Stimulated activated CD4-positive, alpha-beta T cell treated with anti-CD3 and anti-CD28 coated beads, Interleukin-2, amount 100 ng/mL, for 24 hours (primary cell): ENCODE measurements at regions not wholly inside any gene's neighbourhood (a gene's known extent, or its start where the extent isn't known, plus 50 kb on each side); places are given as distances from the start of the nearest gene placed in this dataset.

Experiments used
- DNase-seq, 2 donors: peaks; one replicate each; pipeline ENCODE4 v3.0.0-alpha.2; 2020

DNA sequence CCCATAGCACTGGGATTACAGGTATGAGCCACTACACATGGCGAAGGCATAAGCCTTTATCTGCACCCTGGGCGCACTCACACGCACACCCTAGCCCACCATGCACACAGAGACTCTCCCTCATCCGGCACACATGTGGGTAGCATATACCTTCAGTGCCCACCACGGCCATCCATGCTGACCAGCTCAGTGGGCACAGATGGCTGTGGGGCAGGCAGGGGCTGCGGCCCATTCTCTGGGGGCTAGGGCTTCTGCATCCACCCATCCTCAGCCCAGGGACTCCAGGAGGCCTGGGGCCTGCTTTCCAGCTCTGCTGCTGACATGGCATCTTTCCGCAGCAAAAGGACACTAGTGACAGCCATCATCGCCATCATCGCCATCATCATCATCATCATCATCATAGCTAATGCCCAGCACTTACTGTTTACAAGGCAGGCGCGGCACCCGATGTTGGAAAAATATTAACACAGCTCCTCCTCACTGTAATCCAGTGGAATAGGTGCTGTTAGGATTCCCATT is 111.2 kb downstream of the NCOR2 start:
- no peak for DNase-seq

DNA sequence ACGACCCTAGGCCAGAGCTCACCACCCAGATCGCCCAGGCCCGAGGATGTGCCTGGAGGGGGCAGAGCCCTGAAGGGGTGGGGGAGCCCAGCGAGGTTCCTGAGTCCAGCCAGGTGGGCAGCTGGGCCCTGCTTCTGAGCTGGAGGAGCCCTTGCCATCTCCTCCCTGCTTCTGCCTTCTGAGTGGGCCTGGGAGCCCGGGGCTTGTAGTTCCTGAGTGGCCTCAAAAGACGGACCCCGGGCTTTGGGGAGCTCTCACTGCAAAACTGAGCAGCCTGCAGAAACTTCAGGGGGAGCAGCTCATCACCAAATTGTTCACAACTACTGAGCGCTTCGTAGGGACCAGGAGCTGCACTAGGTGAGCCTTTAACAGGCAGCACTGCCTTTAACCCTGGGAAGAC is 112.1 kb downstream of the NCOR2 start:
- no peak for DNase-seq

- no peak for DNase-seq
These were observed 112.7 kb downstream of the NCOR2 start for GRCh38 chr12:124454735-124455134.

GRCh38 chr12:124454352-124454725 is 113.1 kb downstream of the NCOR2 start:
- no peak for DNase-seq

GRCh38 chr12:124453419-124454351 is 113.7 kb downstream of the NCOR2 start:
- peak; percentile 77 to 79 for DNase-seq

DNA sequence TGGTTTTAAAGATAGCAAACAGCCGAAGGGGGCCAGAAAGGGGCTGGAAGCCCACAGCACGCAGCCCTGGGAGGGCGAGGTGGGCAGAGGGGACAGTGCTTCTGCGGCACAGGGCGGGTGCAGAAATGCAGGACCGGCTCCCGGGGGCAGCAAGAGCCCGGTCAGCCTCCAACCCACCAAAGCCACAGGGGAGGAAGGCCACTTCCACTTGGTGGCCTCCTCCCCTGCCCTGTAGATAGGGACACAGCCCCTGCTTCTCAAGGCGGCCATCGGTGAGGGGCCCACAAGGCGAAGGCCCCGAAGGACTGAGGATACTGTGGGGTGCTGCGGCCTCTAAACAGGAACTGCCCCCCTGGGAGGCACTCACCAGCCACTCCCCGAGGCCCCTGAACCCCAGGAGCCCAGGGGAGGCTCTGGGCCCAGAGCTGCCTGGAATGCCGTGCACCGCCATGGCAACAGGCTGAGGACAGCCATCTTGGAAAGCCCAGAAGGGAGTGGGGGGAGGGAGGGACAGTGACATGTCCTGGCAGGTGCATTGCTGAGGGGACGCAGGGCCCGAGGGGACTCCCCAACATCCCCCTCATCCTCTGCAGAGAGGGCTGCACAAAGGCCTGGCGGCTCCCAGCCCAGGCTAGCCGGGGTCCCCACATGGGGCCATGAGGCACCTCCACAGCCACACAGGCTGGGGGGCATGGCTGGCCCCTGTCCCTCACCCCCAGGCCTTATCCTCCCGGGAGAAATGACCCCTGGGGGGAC is 114.7 kb downstream of the NCOR2 start:
- no peak for DNase-seq

DNA sequence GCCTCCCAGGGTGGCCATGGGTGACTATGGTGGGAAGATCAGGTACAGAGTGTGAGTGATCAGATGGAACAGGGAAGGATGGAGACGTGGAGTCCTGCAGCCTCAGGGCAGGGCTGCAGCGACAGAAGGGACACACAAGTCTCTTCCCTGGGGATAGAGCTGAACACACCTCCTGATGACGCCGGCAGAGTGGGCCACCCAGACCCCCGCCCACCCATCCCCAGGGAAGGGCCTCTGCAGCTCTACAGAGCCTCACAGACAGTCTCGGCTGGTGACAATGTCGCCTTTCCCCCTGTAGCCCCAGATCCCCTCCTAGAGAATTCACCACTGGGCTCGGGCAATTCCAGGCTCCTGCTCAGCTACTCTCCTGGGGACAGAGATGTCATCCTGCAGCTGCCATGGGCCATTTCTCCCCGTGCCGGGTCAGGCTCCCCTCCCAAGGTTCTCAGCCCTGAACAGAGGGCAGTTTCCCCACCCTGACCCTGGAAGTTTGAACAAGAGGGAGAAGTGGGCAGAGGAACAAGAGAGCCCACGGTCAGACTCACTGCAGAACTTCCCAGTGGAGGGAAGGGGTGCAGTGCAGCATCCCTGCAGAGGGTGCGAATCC is 115.7 kb downstream of the NCOR2 start:
- DNase-seq: no peak

- DNase-seq: no peak
These were observed 116.4 kb downstream of the NCOR2 start for GRCh38 chr12:124451016-124451415.

GRCh38 chr12:124450376-124450750 is 117.0 kb downstream of the NCOR2 start:
- no peak for DNase-seq

DNA sequence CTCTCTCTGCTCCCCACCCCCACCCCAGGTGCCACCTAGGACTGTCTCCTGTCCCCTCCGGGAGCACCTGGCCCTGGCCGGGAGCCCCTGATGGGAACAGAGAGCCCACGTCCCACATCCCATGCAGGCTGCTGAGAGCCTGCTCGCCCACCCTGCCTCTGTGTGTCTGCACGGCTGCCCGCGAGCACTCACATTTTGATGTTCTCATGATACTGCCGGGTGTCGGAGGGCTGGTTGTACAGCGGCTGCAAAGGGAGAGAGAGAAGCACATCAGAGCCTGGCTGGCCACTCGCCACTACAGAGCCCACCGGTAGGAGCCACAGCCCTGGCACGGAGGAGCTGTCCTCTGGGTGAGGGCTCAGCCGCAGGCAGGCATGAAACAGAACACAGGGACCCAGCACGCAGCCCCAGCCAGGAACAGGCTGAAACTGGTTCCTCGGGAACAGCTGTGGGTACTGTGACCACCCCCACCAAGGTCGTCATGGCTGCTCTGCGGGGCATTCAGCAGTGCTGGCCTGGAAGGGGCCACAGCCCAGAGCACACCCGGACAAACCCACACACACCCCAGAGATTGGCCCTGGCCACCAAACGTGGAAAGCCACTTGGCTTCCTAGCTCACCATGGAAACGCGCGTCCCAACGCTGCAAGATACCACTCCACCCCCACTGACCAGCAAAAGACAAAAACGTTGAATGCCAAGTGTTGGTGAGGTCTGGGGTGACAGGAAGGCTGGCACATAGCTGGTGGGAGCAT is 117.6 kb downstream of the NCOR2 start:
- no peak for DNase-seq

DNA sequence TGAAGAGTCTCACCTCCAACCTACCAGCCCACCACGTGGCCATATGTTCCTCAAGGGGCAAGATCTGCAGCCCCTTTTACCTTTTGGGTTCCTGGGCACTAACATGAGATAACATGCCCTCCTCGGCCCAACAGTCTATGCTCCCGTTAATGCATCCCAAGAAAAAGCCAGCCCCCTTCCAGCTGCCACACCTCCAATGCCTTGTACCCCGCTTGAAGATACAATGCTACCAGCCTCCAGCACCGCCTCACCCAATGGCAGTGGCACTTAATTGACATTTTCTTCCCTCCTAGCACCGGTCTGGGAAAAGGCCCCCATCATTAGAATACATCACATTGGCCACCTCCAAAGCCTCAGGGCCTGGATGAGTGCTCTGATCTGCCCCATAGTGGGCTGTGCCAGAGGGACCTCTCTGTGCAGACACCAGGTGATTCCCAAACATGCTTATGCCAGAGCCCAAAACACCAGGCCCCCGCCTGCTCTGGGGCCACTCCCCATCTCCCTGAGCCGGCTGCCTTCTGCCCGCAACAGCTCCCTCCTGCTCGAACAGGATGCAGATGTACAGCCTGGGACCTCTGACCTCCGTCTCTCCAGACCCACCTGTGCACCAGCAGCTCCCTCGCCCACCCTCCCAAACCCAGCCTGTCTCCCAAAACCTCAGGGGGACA is 118.3 kb downstream of the NCOR2 start:
- no peak for DNase-seq

GRCh38 chr12:124448241-124448954 is 119.0 kb downstream of the NCOR2 start:
- DNase-seq: no peak

DNA sequence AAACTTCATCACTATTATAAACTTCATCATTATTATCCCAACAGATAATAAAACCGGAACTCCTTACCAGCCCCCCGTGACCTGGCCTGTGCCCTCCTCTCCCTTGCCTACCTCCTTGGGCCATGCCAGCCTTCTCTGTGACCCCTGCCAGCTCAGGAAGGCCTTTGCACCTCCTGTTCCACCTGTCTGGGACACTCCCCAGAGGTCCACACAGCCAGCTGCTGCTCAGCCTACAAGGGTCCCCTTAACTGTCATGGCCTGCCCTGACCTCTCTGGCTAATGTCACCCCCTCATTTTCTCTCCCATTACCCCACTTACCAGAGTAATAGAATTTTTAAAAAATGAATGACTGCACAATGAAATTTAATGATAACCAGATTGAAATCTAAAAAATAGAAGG is 121.0 kb downstream of the NCOR2 start:
- no peak for DNase-seq

DNA sequence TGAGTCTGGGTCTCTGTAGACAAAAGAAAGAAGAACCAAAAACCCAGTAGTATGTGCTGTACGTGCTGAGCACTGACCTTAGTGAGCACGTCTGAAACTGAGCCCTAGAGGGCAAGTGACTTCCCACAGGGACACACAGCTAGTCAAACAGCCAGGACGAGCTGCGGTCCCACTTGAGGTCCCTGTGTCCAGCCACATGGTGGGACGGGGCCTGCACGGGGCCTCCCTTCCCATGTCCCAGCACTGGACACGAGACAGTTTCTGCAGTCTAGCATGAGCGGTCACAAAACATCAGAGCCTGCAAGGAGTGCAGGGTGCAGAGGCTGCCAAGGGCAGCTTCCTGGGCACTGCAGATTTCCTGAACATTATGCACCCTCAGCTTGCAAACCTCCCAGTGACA is 121.6 kb downstream of the NCOR2 start:
- DNase-seq: no peak

DNA sequence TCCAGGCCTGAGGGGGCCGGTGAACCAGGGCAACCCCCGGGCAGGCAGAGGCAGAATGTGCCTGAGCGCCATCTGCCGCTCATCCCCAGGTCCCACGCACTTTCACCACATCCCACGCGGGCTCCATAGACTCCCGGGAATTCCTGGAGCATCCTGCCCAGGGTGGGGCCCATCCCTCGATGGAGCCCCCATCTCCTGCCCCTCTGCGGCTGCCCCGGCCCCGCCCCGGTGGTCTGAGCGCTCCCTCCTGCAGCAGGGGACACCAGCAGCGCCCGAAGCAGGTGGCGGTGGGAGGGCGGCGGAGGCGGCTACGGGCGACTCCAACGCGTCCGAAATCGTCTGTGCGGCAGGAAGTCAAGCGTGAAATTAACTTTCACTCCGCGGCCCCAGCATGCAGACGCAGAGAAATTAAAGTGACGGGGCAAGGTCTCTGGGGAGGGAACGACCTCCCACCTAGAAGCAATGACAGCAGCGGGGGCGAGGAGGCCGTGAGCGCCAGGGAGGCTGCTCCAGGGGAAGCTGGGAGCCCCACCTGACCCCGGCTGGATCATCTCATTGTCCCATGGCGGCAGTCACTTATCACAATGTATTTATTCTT is 122.2 kb downstream of the NCOR2 start:
- DNase-seq: no peak

DNA sequence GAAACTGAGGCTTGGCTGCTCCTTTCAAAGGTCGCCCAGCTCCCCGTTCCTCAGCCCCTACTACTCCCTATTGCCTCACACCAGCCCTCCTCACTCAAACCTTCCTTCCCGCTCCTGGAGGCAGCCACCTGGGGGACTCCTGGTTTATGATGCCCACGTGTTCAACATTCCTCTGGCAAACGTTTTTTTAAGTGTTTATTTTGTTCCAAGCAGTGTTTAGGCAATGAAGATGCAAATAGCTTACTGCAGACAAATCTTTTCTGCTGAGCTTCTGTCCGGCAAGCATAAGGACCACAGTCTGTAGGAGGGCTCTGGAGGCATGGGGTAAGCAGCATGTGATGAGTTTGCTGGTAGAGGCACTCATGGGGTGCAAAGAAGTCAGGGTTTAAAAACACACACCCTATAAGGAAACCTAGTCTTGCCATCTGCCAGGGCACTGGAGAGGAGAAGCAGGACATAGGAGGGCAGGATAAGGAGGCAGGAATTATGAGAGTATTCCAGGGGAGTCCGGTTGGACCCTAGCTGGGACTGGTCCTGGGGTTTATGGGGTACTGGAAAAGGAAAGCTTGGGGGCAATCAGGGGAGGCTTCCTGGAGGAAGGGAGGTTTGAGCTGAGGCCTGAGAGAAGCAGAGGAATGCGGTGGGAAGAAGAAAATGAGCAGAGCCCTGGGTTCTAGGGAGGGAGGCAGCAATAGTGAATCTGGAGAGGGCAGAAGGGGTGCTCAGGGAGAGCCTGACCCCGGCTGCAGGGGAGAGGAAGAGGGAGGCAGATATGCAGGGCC is 123.3 kb downstream of the NCOR2 start:
- no peak for DNase-seq

DNA sequence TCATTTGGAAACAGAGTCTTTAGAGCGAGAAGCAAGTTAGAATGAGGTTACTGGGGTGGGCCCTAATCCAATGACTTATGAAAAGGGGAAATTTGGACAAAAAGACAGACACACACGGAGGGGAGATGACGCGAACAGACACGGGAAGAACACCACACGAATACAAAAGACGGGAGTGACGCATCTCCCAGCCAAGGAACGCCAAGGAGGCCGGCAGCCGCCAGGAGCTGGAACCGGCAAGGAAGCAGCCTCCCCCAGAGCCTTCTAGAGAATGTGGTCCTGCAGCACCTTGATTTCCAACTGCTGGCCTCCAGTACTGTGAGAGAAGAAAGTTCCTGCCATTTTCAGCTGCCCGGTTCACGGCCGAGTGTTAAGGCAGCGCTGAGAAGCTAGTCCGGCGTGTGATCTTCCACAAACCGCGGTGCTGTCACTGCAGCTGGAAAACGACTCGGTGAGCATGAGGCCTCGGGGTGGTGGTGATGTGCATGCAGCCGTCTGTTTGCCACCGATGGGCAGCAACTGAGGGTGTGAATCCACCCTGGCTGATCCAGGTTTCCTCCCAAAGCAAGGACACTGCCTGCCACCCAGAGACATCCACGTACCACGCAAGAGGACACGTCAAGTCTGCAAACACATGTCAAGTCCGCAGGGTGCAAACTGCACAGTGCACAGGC is 124.5 kb downstream of the NCOR2 start:
- DNase-seq: no peak

DNA sequence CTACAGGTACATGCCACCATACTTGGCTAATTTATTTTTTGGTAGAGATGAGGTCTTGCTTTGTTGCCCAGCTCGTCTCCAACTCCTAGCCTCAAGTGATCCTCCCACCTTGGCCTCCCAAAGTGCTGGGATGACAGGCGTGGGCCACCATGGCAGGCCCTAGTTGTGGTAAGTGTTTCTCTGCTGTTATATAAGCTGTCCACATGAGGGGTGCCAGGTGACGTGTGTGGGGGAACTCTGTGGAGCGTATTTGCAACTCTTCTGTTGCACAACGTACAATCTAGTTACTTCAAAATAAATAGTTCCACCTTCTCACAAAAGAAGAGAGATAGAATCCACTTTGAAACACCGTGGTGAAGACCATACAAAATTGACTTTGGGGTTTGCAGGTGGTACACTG is 125.1 kb downstream of the NCOR2 start:
- no peak for DNase-seq

GRCh38 chr12:124441443-124442194 is 125.8 kb downstream of the NCOR2 start:
- DNase-seq: no peak
